K562 (cell line): ENCODE measurements at regions not wholly inside any gene's neighbourhood (a gene's known extent, or its start where the extent isn't known, plus 50 kb on each side); places are given as distances from the start of the nearest gene placed in this dataset.

Experiments
- ARID2 ChIP-seq: fragments of 450-650 bp; IDR thresholded peaks from 2 replicates; pipeline ENCODE4 v1.6.1; 2017; ENCODE audit warnings: antibody characterized with exemption, mild to moderate bottlenecking
- FOXO4 ChIP-seq: fragments of 450-650 bp; formaldehyde crosslinking; IDR thresholded peaks from 2 replicates; pipeline ENCODE4 v1.4.0; 2020; ENCODE audit warnings: mild to moderate bottlenecking, moderate library complexity
- HIVEP1 ChIP-seq: fragments of 250-450 bp; sonication (Bioruptor Pico); IDR thresholded peaks from 2 replicates; pipeline ENCODE4 v1.4.0; 2020; ENCODE audit warnings: mild to moderate bottlenecking
- MAX ChIP-seq: sonication (generic); formaldehyde crosslinking; IDR thresholded peaks from 2 replicates; pipeline ENCODE4 v1.9.0; 2022; ENCODE audit warnings: mild to moderate bottlenecking, missing genetic modification reagents
- POLR2AphosphoS2 ChIP-seq: IDR thresholded peaks from 2 replicates; pipeline ENCODE4 v1.6.1; 2012; ENCODE audit warnings: low read length, improper control_type of control experiment
- TAF1 ChIP-seq: IDR thresholded peaks from 2 replicates; pipeline ENCODE4 v1.6.1; 2011; ENCODE audit warnings: mild to moderate bottlenecking, low read length, moderate library complexity; ENCODE audit not compliant: insufficient read depth, control insufficient read depth, severe bottlenecking; ENCODE audit errors: extremely low read depth
- TGIF2 ChIP-seq: sonication (generic); formaldehyde crosslinking; IDR thresholded peaks from 2 replicates; pipeline ENCODE4 v1.8.1; 2022; ENCODE audit warnings: mild to moderate bottlenecking, missing genetic modification reagents, moderate library complexity
- ZBTB11 ChIP-seq, 3 experiments: fragments of 200-800 bp in 1 of 3; fragments of 250-450 bp in 1 of 3; fragments of 450-650 bp in 1 of 3; sonication (Bioruptor Pico) in 1 of 3; sonication (Bioruptor generic) in 1 of 3; formaldehyde crosslinking in 1 of 3; IDR thresholded peaks; 2 replicates each; pipeline versions ENCODE4 v1.6.1 to v1.8.0; 2016 to 2022; ENCODE audit warnings: mild to moderate bottlenecking in 2 of 3, missing genetic modification characterization in 2 of 3, missing compliant biosample characterization in 1 of 3, moderate library complexity in 1 of 3
- ZNF780A ChIP-seq: fragments of 250-450 bp; sonication (Bioruptor Pico); IDR thresholded peaks from 2 replicates; pipeline ENCODE4 v1.5.0; 2021; ENCODE audit warnings: mild to moderate bottlenecking
- TF ChIP-seq, protein P1 (sequence below): fragments of 450-650 bp; IDR thresholded peaks from 2 replicates; pipeline ENCODE4 v1.6.1; 2018; ENCODE audit warnings: mild to moderate bottlenecking, low read depth; ENCODE audit not compliant: partially characterized antibody
- TF ChIP-seq, protein P2 (sequence below), 2 experiments: fragments of 250-450 bp in 1 of 2; fragments of 450-650 bp in 1 of 2; sonication (Bioruptor Pico) in 1 of 2; IDR thresholded peaks; 2 replicates each; pipeline versions ENCODE4 v1.6.1 to v1.8.0; 2016 to 2021; ENCODE audit warnings: mild to moderate bottlenecking in 2 of 2, moderate library complexity in 2 of 2, missing compliant biosample characterization in 1 of 2, missing genetic modification characterization in 1 of 2
- TF ChIP-seq, protein P3 (sequence below), 3 experiments: IDR thresholded peaks in 2 of 3; conservative IDR thresholded peaks in 1 of 3; 2 replicates each; pipeline ENCODE4 v1.5.1; 2011 to 2012; ENCODE audit warnings: low read length in 3 of 3, mild to moderate bottlenecking in 3 of 3, control low read depth in 2 of 3, improper control_type of control experiment in 1 of 3, inconsistent platforms in 1 of 3, low read depth in 1 of 3, mixed read lengths in 1 of 3, moderate library complexity in 1 of 3; ENCODE audit not compliant: insufficient read depth in 2 of 3

DNA sequence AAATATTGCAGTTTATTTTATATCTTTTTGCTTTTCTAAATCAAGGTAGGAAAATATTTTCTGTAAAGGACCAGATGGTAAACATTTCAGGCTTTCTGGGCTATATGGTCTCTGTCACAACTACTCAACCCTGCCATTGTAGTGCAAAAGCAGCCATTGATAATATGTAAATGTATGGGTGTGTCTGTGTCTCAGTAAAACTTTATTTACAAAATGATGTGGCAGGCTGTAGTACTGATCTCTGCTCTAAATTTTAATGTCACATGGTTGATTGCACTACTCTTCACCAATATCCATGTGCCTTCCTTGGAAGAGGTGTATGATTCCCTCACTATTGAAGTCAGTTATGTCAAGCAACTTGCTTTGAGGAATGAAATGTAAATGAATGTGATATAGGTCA lies 175.0 kb downstream of the GOLIM4 start:
- TF ChIP-seq ZBTB11 (CRISPR knock-in tag; IDR thresholded peaks at IDR 0.05) (no peak), ZNF780A (CRISPR knock-in tag) (no peak), ARID2 (no peak), HIVEP1 (CRISPR knock-in tag) (no peak), TAF1 (no peak), TGIF2 (CRISPR knock-in tag) (no peak), FOXO4 (no peak), POLR2AphosphoS2 (no peak), MAX (no peak)
- TF ChIP-seq, protein P1, sequence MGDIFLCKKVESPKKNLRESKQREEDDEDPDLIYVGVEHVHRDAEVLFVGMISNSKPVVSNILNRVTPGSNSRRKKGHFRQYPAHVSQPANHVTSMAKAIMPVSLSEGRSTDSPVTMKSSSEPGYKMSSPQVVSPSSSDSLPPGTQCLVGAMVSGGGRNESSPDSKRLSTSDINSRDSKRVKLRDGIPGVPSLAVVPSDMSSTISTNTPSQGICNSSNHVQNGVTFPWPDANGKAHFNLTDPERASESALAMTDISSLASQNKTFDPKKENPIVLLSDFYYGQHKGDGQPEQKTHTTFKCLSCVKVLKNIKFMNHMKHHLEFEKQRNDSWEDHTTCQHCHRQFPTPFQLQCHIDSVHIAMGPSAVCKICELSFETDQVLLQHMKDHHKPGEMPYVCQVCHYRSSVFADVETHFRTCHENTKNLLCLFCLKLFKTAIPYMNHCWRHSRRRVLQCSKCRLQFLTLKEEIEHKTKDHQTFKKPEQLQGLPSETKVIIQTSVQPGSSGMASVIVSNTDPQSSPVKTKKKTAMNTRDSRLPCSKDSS = no peak
- TF ChIP-seq, protein P2, sequence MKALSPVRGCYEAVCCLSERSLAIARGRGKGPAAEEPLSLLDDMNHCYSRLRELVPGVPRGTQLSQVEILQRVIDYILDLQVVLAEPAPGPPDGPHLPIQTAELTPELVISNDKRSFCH (CRISPR knock-in tag; IDR thresholded peaks at IDR 0.05) = no peak
- TF ChIP-seq, protein P2 (tag; IDR thresholded peaks at IDR 0.05) = no peak
- TF ChIP-seq, protein P3, sequence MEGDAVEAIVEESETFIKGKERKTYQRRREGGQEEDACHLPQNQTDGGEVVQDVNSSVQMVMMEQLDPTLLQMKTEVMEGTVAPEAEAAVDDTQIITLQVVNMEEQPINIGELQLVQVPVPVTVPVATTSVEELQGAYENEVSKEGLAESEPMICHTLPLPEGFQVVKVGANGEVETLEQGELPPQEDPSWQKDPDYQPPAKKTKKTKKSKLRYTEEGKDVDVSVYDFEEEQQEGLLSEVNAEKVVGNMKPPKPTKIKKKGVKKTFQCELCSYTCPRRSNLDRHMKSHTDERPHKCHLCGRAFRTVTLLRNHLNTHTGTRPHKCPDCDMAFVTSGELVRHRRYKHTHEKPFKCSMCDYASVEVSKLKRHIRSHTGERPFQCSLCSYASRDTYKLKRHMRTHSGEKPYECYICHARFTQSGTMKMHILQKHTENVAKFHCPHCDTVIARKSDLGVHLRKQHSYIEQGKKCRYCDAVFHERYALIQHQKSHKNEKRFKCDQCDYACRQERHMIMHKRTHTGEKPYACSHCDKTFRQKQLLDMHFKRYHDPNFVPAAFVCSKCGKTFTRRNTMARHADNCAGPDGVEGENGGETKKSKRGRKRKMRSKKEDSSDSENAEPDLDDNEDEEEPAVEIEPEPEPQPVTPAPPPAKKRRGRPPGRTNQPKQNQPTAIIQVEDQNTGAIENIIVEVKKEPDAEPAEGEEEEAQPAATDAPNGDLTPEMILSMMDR (IDR thresholded peaks at IDR 0.05 in 2 of 3, conservative IDR thresholded peaks at IDR 0.05 in 1 of 3; ENCODE audit: insufficient read depth in 2 of 3, low read depth in 1 of 3, low read length in 3 of 3) = no peak
